ENCODE measurements at regions not wholly inside any gene's neighbourhood (a gene's known extent, or its start where the extent isn't known, plus 50 kb on each side); places are given as distances from the start of the nearest gene placed in this dataset.
"Not testable (repeated sequence)": the region's sequence is repeated elsewhere in the genome, so short reads cannot be mapped to it uniquely, and the experiment has no call there.

DNA sequence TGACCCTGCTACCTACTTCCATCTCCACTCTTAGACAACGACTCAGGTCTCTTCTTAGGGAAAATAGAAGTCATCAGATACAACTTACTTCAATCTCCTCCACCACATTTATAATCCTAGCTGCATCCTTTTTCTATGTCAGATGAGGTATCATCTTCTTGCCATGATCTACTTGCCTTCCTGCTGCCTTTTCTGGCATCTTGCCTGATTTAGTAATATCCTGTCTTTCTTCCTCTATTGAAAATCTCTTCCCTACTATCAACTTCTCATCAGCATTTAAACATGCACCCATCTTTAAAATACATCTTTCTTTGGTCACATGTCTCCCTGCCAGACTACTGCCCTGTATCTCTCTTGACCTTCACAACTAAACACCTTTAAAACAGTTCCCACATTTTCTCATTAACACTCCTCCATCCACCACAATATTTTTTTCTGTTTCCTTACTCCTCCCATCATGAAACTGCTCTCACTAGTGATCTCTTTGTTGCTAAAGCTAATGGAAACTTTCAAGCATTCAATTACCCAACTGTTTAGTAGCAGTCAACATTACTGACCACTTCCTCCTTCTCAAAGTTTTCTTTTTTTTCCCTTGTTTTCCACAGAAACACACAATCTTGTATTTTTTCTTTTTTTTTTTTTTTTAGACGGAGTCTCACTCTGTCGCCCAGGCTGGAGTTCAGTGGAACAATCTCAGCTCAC, 100.8 kb upstream of the CXorf66 start:
- in situ Hi-C loops (cut with HindIII; ENCODE audit: low pct_unique_long_range_greater_than_20kb, low sequenced_read_pairs), result no loop called here
- no peak for TF ChIP-seq JUND (IDR thresholded peaks at IDR 0.05; ENCODE audit: low read depth)
- DNase-seq (ENCODE audit: low read depth in 1 of 2, low spot score in 1 of 2), result no peak

DNA sequence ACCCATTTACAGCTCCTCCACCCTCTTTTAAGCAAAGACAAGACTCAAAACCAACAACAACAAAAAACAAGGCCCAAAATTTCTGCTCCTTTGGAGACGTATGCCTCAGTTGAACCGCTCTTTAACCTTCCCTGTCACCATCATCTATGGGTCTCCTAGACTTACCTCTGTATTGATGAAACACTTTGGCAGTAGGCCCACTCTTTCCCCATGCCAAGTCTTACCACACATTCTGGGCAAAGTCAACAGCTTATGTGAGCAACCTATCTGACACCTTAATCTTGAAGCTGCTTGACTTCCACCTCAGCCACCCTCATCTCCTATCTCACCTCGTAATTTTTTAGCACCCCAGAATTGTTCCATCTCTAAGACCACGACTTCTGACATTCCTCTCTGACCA, 99.7 kb upstream of the CXorf66 start:
- no peak for DNase-seq (ENCODE audit: low read depth in 1 of 2, low spot score in 1 of 2)
- TF ChIP-seq JUND (IDR thresholded peaks at IDR 0.05; ENCODE audit: low read depth), result no peak
- in situ Hi-C loops (cut with HindIII; ENCODE audit: low pct_unique_long_range_greater_than_20kb, low sequenced_read_pairs), result no loop called here

DNA sequence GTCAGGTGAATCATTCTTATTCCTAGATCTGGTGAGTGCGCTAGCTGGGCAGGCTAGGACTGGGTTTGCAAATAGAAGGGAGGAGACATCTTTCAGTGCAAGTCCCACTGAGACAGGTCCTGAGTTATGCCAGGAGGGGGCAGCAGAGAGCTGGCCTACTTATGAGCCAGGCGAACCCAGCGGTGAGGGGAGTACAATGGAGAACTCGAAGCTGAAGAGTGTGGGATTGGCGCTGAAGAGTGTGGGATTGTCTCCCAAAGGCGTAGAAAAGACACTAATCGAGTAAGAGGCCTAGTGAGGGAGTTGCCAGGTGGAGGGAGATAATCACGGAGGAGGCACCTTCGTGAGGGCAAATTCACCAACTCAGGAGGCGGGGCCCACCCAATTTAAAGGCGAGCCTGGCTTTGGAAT, 91.7 kb upstream of the CXorf66 start:
- no peak for TF ChIP-seq JUND (IDR thresholded peaks at IDR 0.05; ENCODE audit: low read depth)
- DNase-seq (ENCODE audit: low read depth in 1 of 2, low spot score in 1 of 2), result peak; percentile 2 to 75
- in situ Hi-C loops (cut with HindIII; ENCODE audit: low pct_unique_long_range_greater_than_20kb, low sequenced_read_pairs), result no loop called here

DNA sequence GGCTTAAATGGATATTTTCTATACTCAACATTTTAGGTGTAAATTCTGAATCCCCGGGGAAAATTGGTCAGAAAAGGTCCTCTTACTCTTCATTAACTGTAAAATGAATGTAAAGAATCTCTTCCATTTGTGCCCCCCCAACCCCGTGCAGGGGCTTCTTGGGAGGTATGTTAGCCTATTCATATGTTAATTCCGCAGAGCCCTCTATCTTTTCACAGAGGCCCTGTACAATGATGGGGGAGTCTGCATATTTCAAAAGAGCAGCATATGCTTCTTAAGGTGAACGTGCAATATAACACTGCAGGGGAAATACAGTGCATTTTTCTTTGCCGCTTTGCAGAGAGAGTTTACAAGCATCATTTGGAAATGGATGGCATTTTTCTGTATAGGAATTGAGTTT, 88.5 kb upstream of the CXorf66 start:
- DNase-seq (ENCODE audit: low read depth in 1 of 2, low spot score in 1 of 2), result no peak
- in situ Hi-C loops (cut with HindIII; ENCODE audit: low pct_unique_long_range_greater_than_20kb, low sequenced_read_pairs), result no loop called here
- TF ChIP-seq JUND (IDR thresholded peaks at IDR 0.05; ENCODE audit: low read depth), result no peak

DNA sequence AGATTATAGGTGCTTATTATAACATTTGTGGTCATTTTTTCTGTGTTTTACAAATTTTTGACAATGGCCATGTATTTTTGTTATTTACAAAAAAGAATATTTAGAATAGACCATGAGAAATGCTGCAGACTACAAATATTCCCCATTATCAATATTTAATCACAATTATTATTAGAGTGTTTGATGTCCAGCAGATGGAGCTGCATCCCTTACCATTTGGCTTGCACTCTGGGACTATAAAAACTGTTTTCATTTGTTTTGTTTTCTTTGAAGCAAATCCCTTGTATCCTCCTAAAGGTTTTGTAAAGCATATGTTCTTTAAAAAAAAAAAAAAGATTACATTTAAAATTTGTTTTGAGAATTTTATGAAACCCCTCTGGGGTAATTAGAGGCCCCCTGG, 85.6 kb upstream of the CXorf66 start:
- peak in 1 of 2 experiments; percentile 7 for DNase-seq (ENCODE audit: low read depth in 1 of 2, low spot score in 1 of 2)
- no peak for TF ChIP-seq JUND (IDR thresholded peaks at IDR 0.05; ENCODE audit: low read depth)
- in situ Hi-C loops (cut with HindIII; ENCODE audit: low pct_unique_long_range_greater_than_20kb, low sequenced_read_pairs), result no loop called here

DNA sequence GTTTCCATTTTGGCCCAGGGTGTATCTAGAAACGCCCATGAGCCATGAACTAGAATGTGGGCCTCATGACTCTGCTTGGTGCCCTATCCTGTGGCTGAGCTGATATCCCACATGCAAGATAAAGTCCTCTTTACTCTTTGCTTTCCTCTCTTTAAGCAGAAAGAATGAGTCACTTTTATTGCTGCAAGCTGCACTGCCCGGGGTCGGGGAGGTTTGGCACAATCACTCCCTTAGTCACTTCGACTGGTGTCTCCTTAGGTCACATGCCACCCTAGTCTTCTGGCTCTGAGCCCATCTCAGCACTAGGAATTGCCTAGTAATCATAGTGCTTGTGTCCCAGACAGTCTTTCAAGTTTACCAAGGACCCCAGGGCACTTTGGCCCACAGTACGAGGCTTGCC, 75.1 kb upstream of the CXorf66 start:
- in situ Hi-C loops (cut with HindIII; ENCODE audit: low pct_unique_long_range_greater_than_20kb, low sequenced_read_pairs), result no loop called here
- no peak for DNase-seq (ENCODE audit: low read depth in 1 of 2, low spot score in 1 of 2)
- no peak for TF ChIP-seq JUND (IDR thresholded peaks at IDR 0.05; ENCODE audit: low read depth)

DNA sequence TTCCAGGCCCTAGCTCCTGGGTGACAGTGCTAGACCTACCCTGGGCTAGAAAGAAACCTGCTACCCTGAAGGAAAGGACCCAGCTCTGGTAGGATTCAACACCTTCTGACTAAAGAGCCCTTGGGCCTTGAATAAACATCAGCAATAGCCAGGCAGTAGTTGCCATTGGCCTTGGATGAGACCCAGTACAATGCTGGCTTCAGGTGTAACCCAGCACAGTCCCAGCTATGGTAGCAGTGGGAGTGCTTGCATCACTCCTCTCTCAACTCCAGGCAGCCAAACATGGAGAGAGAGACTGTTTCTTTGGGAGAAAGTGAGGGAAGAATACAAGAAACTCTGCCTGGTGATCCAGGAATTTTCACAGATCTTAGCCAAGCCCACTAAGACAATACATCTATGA, 73.5 kb upstream of the CXorf66 start:
- in situ Hi-C loops (cut with HindIII; ENCODE audit: low pct_unique_long_range_greater_than_20kb, low sequenced_read_pairs), result no loop called here

DNA sequence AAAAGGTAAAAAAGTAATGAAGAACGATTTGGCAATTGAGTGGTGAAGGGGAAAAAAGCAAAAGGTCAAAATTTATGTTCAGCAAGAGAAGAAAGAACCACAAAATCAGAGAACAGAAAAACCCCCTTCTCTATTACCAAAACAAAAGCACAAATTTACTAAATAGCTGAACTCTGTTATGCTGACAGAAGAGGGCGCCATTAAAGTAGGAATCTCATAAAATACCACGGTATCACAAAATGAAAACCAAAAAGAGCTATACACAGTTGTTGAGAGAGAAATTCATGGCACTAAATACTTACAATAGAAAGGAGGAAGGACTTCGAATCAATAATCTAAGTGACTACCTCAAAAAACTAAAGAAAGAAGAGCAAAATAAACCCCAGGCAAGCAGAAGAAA, 69.6 kb upstream of the CXorf66 start:
- peak; percentile 0 to 10 for DNase-seq (ENCODE audit: low read depth in 1 of 2, low spot score in 1 of 2)
- in situ Hi-C loops (cut with HindIII; ENCODE audit: low pct_unique_long_range_greater_than_20kb, low sequenced_read_pairs), result no loop called here
- TF ChIP-seq JUND (IDR thresholded peaks at IDR 0.05; ENCODE audit: low read depth), result no peak

More for the DNA sequence above, 73.5 kb upstream of the CXorf66 start:
- TF ChIP-seq JUND (IDR thresholded peaks at IDR 0.05; ENCODE audit: low read depth), result no peak
- DNase-seq (ENCODE audit: low read depth in 1 of 2, low spot score in 1 of 2), result no peak

DNA sequence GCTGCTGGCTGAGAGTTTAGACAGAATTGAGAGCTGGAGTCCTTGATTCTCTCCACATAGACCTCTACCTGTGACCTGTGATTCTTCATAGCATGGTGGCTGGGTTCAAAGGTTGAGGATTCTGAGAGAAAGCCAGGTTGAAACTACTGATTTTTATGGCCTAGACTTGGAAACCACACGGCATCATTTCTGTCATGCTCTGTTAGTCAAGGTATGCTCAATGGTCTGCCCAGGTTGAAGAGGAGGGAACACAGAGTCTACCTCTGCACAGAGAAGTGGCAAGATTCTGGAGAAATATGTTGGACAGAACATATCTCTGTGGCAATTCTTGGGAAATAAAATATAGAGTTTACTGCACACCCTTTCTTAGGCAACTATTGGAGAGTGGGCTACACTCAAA, 57.2 kb upstream of the CXorf66 start:
- no peak for DNase-seq (ENCODE audit: low read depth in 1 of 2, low spot score in 1 of 2)
- no peak for TF ChIP-seq JUND (IDR thresholded peaks at IDR 0.05; ENCODE audit: low read depth)
- in situ Hi-C loops (cut with HindIII; ENCODE audit: low pct_unique_long_range_greater_than_20kb, low sequenced_read_pairs), result no loop called here

DNA sequence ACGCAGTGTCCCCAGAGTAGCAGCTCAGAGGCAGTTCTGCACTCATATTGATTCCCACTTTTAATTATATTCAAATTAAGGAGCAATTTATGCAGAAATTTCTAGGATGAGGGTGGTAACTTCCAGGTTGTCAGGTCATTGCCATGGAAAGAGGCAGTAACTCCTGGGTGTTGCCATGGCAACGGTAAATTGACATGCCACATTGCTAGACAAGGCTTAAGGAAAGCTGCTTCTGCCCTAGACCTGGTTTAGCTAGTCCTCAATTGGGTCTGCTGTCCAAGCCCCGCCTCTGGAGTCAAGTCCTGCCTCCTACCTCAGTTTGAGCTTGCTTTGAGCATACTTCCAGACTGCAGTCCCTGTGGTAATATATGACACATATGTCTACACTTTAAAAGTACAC, 53.8 kb upstream of the CXorf66 start:
- in situ Hi-C loops (cut with HindIII; ENCODE audit: low pct_unique_long_range_greater_than_20kb, low sequenced_read_pairs); DNase-seq (ENCODE audit: low read depth in 1 of 2, low spot score in 1 of 2): not testable (repeated sequence)
